ENCODE measurements at regions not wholly inside any gene's neighbourhood (a gene's known extent, or its start where the extent isn't known, plus 50 kb on each side); places are given as distances from the start of the nearest gene placed in this dataset.

- TF ChIP-seq, protein P1, sequence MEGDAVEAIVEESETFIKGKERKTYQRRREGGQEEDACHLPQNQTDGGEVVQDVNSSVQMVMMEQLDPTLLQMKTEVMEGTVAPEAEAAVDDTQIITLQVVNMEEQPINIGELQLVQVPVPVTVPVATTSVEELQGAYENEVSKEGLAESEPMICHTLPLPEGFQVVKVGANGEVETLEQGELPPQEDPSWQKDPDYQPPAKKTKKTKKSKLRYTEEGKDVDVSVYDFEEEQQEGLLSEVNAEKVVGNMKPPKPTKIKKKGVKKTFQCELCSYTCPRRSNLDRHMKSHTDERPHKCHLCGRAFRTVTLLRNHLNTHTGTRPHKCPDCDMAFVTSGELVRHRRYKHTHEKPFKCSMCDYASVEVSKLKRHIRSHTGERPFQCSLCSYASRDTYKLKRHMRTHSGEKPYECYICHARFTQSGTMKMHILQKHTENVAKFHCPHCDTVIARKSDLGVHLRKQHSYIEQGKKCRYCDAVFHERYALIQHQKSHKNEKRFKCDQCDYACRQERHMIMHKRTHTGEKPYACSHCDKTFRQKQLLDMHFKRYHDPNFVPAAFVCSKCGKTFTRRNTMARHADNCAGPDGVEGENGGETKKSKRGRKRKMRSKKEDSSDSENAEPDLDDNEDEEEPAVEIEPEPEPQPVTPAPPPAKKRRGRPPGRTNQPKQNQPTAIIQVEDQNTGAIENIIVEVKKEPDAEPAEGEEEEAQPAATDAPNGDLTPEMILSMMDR (IDR thresholded peaks at IDR 0.05; ENCODE audit: poor library complexity), result no peak
- TF ChIP-seq EZH2 (IDR thresholded peaks at IDR 0.05; ENCODE audit: borderline replicate concordance), result no peak
Observed at GRCh38 chr3:168162172-168162571, 66.4 kb upstream of the GOLIM4 start.
